GOT3 (cell line): ENCODE measurements at regions not wholly inside any gene's neighbourhood (a gene's known extent, or its start where the extent isn't known, plus 50 kb on each side); places are given as distances from the start of the nearest gene placed in this dataset.

ENCODE experiments used
- DNase-seq: peaks from one replicate; lab custom pipeline; 2025; ENCODE audit warnings: mixed read lengths; lab: John Stamatoyannopoulos, UW

DNA sequence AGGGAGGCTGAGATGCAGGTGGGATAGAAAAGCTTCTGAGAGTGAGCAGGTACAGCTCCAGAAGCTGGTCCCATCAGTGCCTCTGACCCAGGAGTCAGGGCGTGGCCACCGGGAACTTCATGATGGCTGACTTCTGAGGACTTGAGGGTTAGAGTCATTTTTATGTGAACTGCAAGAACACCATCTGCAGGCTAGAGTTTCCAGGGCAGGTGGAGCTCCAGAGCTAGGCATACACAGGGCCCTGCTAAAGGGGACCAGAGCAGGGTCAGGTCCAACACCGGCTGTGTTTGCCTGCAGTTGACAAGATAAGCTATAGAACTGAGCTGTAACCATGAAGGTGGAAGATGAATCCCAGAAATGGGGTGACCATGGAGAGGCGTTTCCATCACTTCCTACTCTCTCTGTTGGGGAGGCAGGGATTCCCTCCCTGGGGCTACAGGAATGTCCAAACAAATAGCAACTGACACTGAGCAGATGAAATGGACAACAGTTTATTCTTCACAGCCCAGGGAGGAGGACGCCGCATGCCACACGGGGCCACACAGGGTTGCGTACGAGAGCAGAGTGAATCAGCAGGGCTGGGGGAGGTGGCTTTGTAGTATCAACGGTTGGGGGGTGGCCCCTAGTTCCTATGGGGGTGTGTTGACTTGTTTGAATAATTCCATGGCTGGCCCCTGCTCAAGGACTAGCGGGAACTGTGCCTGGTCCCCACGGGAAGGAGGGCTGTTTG is 77.6 kb upstream of the ZNF516 start:
- no peak for DNase-seq

DNA sequence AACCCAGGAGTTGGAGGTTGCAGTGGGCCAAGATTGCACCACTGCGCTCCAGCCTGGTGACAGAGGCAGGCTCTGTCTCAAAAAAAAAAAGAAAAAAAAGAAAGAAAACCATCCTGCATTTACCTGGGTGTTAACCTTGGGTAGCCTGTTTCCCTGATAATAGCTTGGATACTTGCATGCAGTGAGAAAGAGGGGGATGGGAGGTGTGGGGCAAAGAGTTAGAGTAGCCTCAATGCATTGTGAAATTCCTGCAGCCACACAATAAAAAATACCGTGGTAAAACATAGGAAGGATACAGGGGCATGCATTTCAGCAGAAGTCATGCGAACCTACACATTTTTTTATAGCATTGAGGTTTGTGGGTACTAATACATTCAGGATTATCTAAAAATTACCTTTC is 76.6 kb upstream of the ZNF516 start:
- DNase-seq: no peak

GRCh38 chr18:76570856-76571255 is 75.8 kb upstream of the ZNF516 start:
- no peak for DNase-seq

DNA sequence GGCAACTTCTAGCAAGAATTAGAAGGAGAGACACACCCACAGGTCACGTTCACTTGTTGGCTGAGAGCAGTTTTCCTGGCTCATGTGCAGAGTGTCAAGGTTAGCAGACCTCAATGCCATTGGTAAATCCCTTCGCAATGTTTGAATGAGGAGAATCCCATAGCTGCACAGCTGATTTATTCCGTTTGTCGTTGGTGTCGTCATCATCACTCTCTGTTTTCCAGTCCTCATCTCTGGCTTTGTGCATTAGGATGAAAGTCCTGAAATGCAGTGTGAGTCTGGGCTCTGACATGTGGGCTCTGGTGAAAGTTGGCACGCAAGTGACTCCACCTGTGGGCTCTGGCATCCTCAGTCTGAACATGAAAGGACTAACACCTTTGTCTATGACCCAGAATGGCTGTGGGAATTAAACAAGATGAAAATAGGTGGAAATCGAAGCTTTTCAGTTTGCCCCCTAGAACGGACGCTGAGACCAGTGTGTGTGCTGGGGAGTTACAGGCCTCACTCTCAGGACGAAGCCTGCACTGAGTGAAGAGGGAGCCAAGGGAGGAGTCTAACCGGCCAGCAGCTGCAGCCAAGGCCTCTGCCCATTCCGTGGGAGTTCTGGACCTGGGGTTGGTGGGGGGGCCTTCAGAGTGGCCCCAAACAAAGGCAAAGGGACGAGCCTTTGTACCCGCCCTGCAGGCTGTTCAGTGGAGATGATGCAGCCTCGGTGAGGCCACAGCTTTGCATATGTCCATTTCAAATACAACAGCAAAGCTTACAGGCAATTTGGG is 74.8 kb upstream of the ZNF516 start:
- DNase-seq: no peak

GRCh38 chr18:76568731-76569130 is 73.7 kb upstream of the ZNF516 start:
- no peak for DNase-seq

- DNase-seq: no peak
Observed at GRCh38 chr18:76567835-76568445, 72.9 kb upstream of the ZNF516 start.

- DNase-seq: no peak
Observed at GRCh38 chr18:76566987-76567386, 71.9 kb upstream of the ZNF516 start.

GRCh38 chr18:76565238-76566173 is 70.5 kb upstream of the ZNF516 start:
- DNase-seq: peak; percentile 6

DNA sequence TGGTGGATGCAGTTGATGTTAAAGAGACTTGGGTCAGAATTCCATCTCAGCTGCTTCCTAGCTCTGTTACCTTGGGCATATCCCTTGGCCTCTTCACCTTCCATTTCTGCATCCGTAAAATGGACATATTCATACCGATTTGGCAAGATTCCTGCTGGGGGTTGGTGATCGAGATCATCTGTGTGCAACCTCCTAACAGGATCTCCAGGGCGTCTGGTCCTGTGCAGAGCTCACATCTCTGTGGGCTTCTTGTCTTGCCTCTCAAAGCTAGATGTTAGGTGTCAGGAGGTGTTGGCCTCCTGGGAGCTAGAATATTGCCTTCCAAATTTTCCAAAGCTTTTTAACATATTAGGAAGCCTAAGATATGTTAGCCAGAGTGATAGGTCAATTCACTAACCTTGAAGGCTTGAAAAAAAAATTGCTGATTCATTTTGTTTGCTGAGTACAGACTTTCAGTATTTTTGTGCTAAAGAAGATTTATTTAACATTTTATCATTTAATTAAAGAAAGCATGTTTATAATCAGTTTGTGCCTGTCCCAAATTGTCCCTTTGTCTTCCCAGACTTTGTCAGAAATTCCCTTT is 69.7 kb upstream of the ZNF516 start:
- DNase-seq: no peak

GRCh38 chr18:76564117-76564516 is 69.1 kb upstream of the ZNF516 start:
- DNase-seq: no peak

GRCh38 chr18:76562286-76563122 is 67.5 kb upstream of the ZNF516 start:
- no peak for DNase-seq

DNA sequence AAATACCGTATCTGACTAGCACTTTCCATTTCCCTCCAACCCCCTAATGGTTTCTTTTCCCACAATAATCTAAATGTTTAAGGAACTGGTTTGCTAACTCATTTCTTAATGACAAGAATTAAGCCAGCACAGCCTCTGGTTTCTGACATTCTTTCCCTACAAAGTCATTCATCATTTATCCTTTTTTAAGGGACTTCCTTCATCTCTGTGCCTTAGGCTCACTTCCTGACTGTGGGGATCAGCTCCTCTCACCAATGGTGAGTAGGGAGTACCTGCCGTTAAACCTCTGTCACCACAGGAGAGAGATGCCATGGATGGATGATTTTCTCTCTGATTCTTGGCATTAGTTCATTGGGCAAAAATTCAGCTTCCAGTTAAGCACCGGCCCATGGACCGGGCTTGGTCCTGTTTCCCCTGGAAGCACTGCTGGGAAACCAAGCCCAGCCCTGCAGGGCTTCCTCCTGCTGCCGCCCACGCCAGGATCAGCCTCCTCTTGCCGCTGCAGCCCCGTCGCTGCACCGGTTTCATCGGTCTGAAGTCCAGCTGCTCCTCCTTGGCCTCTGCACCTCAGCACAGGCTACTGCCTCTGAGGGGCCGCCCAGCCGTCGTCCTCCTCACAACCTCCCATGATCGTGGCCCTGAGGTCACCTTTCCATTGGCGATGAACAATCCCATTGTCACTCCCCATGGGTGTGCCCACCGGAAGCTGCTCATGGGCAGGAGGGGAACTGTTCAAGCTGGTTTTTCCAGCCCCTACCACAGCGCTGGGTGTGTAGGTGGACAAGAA is 64.0 kb upstream of the ZNF516 start:
- no peak for DNase-seq

DNA sequence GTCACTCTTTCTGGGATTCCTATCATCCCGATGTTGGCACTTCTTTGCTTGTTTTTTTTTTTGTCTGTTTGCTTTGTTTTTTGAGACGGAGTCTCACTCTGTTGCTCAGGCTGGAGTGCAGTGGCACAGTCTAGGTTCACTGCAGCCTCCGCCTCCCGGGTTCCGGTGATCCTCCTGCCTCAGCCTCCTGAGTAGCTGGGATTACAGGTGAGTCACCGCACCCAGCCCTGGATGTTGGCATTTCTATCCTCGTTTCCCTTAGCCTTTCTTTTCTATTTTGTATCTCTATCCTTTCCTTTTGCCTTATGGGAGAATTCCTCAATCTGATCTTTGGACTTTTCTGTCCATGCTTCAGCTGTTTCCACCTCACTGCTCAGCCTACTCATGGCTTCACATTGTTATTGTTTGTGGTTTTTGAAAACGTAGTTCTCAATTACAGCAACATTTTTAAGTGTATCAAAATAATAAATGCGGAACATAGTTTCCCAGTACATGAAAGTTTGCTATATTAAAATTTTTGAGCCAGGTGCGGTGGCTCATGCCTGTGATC is 62.1 kb upstream of the ZNF516 start:
- no peak for DNase-seq

DNA sequence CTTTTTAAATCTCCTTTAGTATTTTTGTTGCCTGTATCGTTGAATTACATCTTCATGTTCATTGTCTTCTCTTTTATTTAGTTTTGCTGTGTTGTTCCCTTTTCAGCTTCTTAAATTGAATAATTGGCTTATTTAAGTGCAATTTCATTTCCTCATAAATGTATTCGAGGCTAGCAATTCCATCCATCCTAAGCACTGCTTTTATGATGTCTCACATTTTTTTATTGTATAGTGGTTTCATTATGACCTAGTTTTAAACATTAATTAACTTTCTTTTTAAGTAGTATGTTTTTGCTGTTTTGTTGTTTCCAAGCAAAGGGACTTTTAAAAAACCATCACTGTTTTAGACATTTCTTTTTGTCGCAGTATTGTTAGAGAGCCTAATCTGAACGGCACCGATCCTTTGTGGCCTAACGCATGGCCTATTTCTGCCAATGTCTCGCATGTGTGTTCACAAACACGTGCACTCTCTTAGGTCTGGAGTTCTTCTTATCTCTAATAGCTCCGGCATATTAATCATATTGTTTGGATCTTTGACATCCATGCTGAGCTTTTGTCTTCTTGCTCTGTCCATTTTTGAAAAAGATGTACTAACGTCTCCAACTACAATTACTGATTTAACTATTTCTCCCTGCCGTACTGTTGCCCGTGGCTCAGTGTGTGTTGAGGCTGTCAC is 59.6 kb upstream of the ZNF516 start:
- DNase-seq: no peak

GRCh38 chr18:76553715-76554546 is 58.9 kb upstream of the ZNF516 start:
- no peak for DNase-seq

GRCh38 chr18:76548541-76548940 is 53.5 kb upstream of the ZNF516 start:
- no peak for DNase-seq

DNA sequence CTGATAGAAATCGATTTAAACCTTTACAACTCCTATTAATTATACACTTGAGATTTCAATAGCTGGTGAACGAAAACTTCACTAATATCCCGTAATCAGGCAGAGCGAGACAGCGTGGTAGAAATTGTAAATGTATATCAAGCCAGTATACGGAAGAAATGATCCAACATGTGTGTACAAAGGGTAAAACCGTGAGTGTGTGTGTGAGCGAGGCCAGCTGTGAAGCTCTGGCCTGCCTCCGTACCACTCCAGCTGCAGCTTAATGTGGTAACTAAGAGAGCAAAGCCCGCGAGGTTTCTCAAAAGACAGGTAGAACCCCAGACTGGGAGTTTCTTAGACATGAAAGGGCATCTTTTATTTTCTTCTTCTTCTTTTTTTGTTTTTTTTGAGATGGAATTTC is 52.3 kb upstream of the ZNF516 start:
- DNase-seq: no peak

- DNase-seq: no peak
Observed at GRCh38 chr18:76546436-76546835, 51.4 kb upstream of the ZNF516 start.
